HepG2 (cell line): ENCODE measurements at regions not wholly inside any gene's neighbourhood (a gene's known extent, or its start where the extent isn't known, plus 50 kb on each side); places are given as distances from the start of the nearest gene placed in this dataset.

ENCODE experiments used
- ATF6 ChIP-seq: sonication (generic); formaldehyde crosslinking; conservative IDR thresholded peaks from 2 replicates; pipeline ENCODE4 v1.4.0; 2020; ENCODE audit warnings: missing genetic modification reagents
- CBX5 ChIP-seq: sonication (generic); formaldehyde crosslinking; IDR thresholded peaks from 2 replicates; pipeline ENCODE4 v1.4.0; 2020; ENCODE audit warnings: missing genetic modification reagents, borderline replicate concordance
- ERF ChIP-seq: IDR thresholded peaks from 2 replicates; pipeline ENCODE4 v1.6.1; 2018; ENCODE audit warnings: missing biosample characterization, missing genetic modification reagents
- KAT7 ChIP-seq: IDR thresholded peaks from 2 replicates; pipeline ENCODE4 v1.6.1; 2018; ENCODE audit warnings: borderline replicate concordance, missing compliant biosample characterization
- PHF21A ChIP-seq: sonication (generic); formaldehyde crosslinking; IDR thresholded peaks from 2 replicates; pipeline ENCODE4 v1.5.0; 2020; ENCODE audit warnings: mild to moderate bottlenecking, missing genetic modification reagents
- POLR2A ChIP-seq, 2 experiments: IDR thresholded peaks; 2 replicates each; pipeline ENCODE4 v1.6.1; 2011; ENCODE audit warnings: low read depth in 2 of 2, low read length in 2 of 2, mild to moderate bottlenecking in 1 of 2, moderate library complexity in 1 of 2; ENCODE audit not compliant: insufficient read depth in 1 of 2
- STAG1 ChIP-seq: sonication (generic); formaldehyde crosslinking; IDR thresholded peaks from 2 replicates; pipeline ENCODE4 v1.4.0; 2020; ENCODE audit warnings: missing genetic modification reagents
- TBP ChIP-seq: sonication (generic); formaldehyde crosslinking; IDR thresholded peaks from 2 replicates; pipeline ENCODE4 v1.5.0; 2020; ENCODE audit warnings: missing genetic modification reagents
- U2AF1 ChIP-seq: fragments of 200-400 bp; formaldehyde crosslinking; optimal IDR thresholded peaks from 2 replicates; pipeline ENCODE3; 2017; ENCODE audit warnings: mild to moderate bottlenecking, low read depth, low read length
- ZBTB33 ChIP-seq: sonication (generic); formaldehyde crosslinking; IDR thresholded peaks from 2 replicates; pipeline ENCODE4 v1.4.0; 2020; ENCODE audit warnings: missing genetic modification reagents
- ZBTB7A ChIP-seq: sonication (generic); formaldehyde crosslinking; IDR thresholded peaks from 2 replicates; pipeline ENCODE4 v1.8.0; 2022; ENCODE audit warnings: mild to moderate bottlenecking, missing genetic modification reagents

GRCh38 chr21:22892740-22893139 is 1894.5 kb downstream of the NCAM2 start:
- TF ChIP-seq ERF = no peak
- no peak for TF ChIP-seq PHF21A
- no peak for TF ChIP-seq CBX5
- TF ChIP-seq U2AF1 = no peak
- no peak for TF ChIP-seq ATF6
- no peak for TF ChIP-seq ZBTB33 (CRISPR knock-in tag)
- no peak for TF ChIP-seq KAT7 (CRISPR knock-in tag)
- no peak for TF ChIP-seq ZBTB7A (CRISPR knock-in tag)
- no peak for TF ChIP-seq POLR2A (IDR thresholded peaks at IDR 0.05; ENCODE audit: insufficient read depth in 1 of 2, low read depth in 2 of 2, low read length in 2 of 2)
- TF ChIP-seq STAG1 (CRISPR knock-in tag) = no peak
- TF ChIP-seq TBP = no peak
